ENCODE measurements at regions not wholly inside any gene's neighbourhood (a gene's known extent, or its start where the extent isn't known, plus 50 kb on each side); places are given as distances from the start of the nearest gene placed in this dataset.

- Histone ChIP-seq H3F3A (ENCODE audit: low read depth) (no peaks in the 10 kb centered on the region), H4K20me1 (ENCODE audit: insufficient read depth, low read length, poor library complexity, severe bottlenecking) (no peaks in the 10 kb centered on the region), H3K4me3 (ENCODE audit: low read length, poor library complexity, severe bottlenecking) (no peak overlapping the region), H3K27me3 (ENCODE audit: insufficient read depth, low read length, poor library complexity, severe bottlenecking) (no peaks in the 10 kb centered on the region), H2AFZ (ENCODE audit: low read length) (no peak overlapping the region), H3K36me3 (ENCODE audit: insufficient read depth, low read length) (no peaks in the 10 kb centered on the region), H3K79me2 (ENCODE audit: insufficient read depth, low read length) (no peaks in the 10 kb centered on the region), H3K9me3 (ENCODE audit: insufficient read depth, low read depth, low read length) (no peaks in the 10 kb centered on the region), H3K4me2 (ENCODE audit: low read depth, low read length, poor library complexity, severe bottlenecking) (no peak overlapping the region), H3K9me2 (replicated peaks; ENCODE audit: low read depth, low read length) (no peaks in the 10 kb centered on the region), H3K4me1 (ENCODE audit: insufficient read depth, low read length, poor library complexity, severe bottlenecking) (no peaks in the 10 kb centered on the region), H3K9ac (ENCODE audit: low read depth, low read length, poor library complexity, severe bottlenecking) (no peak overlapping the region)
- TF ChIP-seq CTCF (conservative IDR thresholded peaks at IDR 0.05; ENCODE audit: low read length): no peak
- TF ChIP-seq EZH2phosphoT487 (IDR thresholded peaks at IDR 0.05; ENCODE audit: borderline replicate concordance): no peak
Measured at GRCh38 chr2:38170733-38171132, 94.8 kb upstream of the CYP1B1 start.

- H3K4me2 ChIP-seq (ENCODE audit: low read depth, low read length, poor library complexity, severe bottlenecking): no peak overlapping the region
- H3K4me3 ChIP-seq (ENCODE audit: low read length, poor library complexity, severe bottlenecking): no peak overlapping the region
- H2AFZ ChIP-seq (ENCODE audit: low read length): no peak overlapping the region
- H3K79me2 ChIP-seq (ENCODE audit: insufficient read depth, low read length): no peaks in the 10 kb centered on the region
- H3K9ac ChIP-seq (ENCODE audit: low read depth, low read length, poor library complexity, severe bottlenecking): no peak overlapping the region
- no peaks in the 10 kb centered on the region for H3K9me3 ChIP-seq (ENCODE audit: insufficient read depth, low read depth, low read length)
- no peaks in the 10 kb centered on the region for H3K36me3 ChIP-seq (ENCODE audit: insufficient read depth, low read length)
- H3K27me3 ChIP-seq (ENCODE audit: insufficient read depth, low read length, poor library complexity, severe bottlenecking): no peaks in the 10 kb centered on the region
- no peaks in the 10 kb centered on the region for H3K9me2 ChIP-seq (replicated peaks; ENCODE audit: low read depth, low read length)
- no peaks in the 10 kb centered on the region for H3F3A ChIP-seq (ENCODE audit: low read depth)
- no peaks in the 10 kb centered on the region for H3K4me1 ChIP-seq (ENCODE audit: insufficient read depth, low read length, poor library complexity, severe bottlenecking)
- no peaks in the 10 kb centered on the region for H4K20me1 ChIP-seq (ENCODE audit: insufficient read depth, low read length, poor library complexity, severe bottlenecking)
- TF ChIP-seq CTCF (conservative IDR thresholded peaks at IDR 0.05; ENCODE audit: low read length): no peak
- TF ChIP-seq EZH2phosphoT487 (IDR thresholded peaks at IDR 0.05; ENCODE audit: borderline replicate concordance): no peak
Measured at GRCh38 chr2:38170067-38170466, 94.1 kb upstream of the CYP1B1 start.

- Histone ChIP-seq H3K79me2 (ENCODE audit: insufficient read depth, low read length) (no peaks in the 10 kb centered on the region), H3K4me1 (ENCODE audit: insufficient read depth, low read length, poor library complexity, severe bottlenecking) (no peaks in the 10 kb centered on the region), H3K27me3 (ENCODE audit: insufficient read depth, low read length, poor library complexity, severe bottlenecking) (no peaks in the 10 kb centered on the region), H2AFZ (ENCODE audit: low read length) (no peak overlapping the region), H4K20me1 (ENCODE audit: insufficient read depth, low read length, poor library complexity, severe bottlenecking) (no peaks in the 10 kb centered on the region), H3K4me2 (ENCODE audit: low read depth, low read length, poor library complexity, severe bottlenecking) (no peak overlapping the region), H3K9me3 (ENCODE audit: insufficient read depth, low read depth, low read length) (no peaks in the 10 kb centered on the region), H3K4me3 (ENCODE audit: low read length, poor library complexity, severe bottlenecking) (no peak overlapping the region), H3K9me2 (replicated peaks; ENCODE audit: low read depth, low read length) (no peaks in the 10 kb centered on the region), H3F3A (ENCODE audit: low read depth) (no peaks in the 10 kb centered on the region), H3K9ac (ENCODE audit: low read depth, low read length, poor library complexity, severe bottlenecking) (no peak overlapping the region), H3K36me3 (ENCODE audit: insufficient read depth, low read length) (no peaks in the 10 kb centered on the region)
- TF ChIP-seq EZH2phosphoT487 (IDR thresholded peaks at IDR 0.05; ENCODE audit: borderline replicate concordance) (no peak), CTCF (conservative IDR thresholded peaks at IDR 0.05; ENCODE audit: low read length) (no peak)
Measured at GRCh38 chr2:38168710-38169480, 92.9 kb upstream of the CYP1B1 start.

Data from Loucy (cell line).